T-helper 17 cell (primary cell): ENCODE measurements at regions not wholly inside any gene's neighbourhood (a gene's known extent, or its start where the extent isn't known, plus 50 kb on each side); places are given as distances from the start of the nearest gene placed in this dataset.

Source experiments
- ATAC-seq: fragments of 150-1000 bp; cut with Tn5 transposase; 2 replicates; pipeline ENCODE4 v1.10.0; 2021; ENCODE audit warnings: mild to moderate bottlenecking, moderate library complexity
- DNase-seq, 3 donors: peaks; one replicate each; pipeline versions ENCODE4 v3.0.0 to v3.0.0-alpha.2; 2020 to 2021
- H3K9me3 ChIP-seq: one replicate; pipeline ENCODE4 v1.7.0; 2013; ENCODE audit warnings: low read length, mild to moderate bottlenecking; ENCODE audit not compliant: control insufficient read depth, poor library complexity, severe bottlenecking
- H3K27ac Mint-ChIP-seq: one replicate; pipeline ENCODE4 v1.8.0; 2022; ENCODE audit warnings: mild to moderate bottlenecking, moderate library complexity, mixed read lengths
- H3K27me3 Mint-ChIP-seq: one replicate; pipeline ENCODE4 v1.8.0; 2022; ENCODE audit warnings: mixed read lengths
- H3K36me3 Mint-ChIP-seq: one replicate; pipeline ENCODE4 v1.8.0; 2022; ENCODE audit warnings: low read depth, mixed read lengths
- H3K4me1 Mint-ChIP-seq: one replicate; pipeline ENCODE4 v1.8.0; 2022; ENCODE audit warnings: mild to moderate bottlenecking, mixed read lengths
- H3K4me3 Mint-ChIP-seq: one replicate; pipeline ENCODE4 v1.8.0; 2022; ENCODE audit warnings: mild to moderate bottlenecking, moderate library complexity, mixed read lengths

DNA sequence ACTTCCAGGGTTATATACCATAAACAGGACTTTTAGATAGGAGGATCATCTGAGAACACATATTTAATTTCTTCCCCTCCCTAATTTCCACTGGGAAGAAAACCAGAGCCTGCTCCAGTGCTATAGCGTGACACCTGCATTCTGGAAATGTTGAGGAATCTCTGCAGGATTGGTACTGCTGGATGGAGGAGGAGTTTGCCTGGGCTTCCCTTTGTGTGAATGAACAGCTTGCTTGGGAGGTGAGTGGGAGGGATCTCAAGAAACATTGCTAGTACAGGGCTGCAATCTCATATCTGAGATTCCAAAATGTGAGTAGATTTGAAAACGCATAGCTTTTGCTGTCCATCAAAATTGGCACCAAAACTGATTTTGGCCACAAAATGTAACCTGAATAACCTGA is 295.9 kb upstream of the RGMA start:
- DNase-seq (no peak), ATAC-seq (no peak)
- no peaks in the 10 kb centered on the region for H3K9me3 ChIP-seq
- H3K27ac Mint-ChIP-seq, result no peak overlapping the region
- no peak overlapping the region for H3K4me3 Mint-ChIP-seq
- H3K4me1 Mint-ChIP-seq, result no peaks in the 10 kb centered on the region
- no peaks in the 10 kb centered on the region for H3K36me3 Mint-ChIP-seq
- H3K27me3 Mint-ChIP-seq, result peaks cover 12% of the 10 kb centered on the region

DNA sequence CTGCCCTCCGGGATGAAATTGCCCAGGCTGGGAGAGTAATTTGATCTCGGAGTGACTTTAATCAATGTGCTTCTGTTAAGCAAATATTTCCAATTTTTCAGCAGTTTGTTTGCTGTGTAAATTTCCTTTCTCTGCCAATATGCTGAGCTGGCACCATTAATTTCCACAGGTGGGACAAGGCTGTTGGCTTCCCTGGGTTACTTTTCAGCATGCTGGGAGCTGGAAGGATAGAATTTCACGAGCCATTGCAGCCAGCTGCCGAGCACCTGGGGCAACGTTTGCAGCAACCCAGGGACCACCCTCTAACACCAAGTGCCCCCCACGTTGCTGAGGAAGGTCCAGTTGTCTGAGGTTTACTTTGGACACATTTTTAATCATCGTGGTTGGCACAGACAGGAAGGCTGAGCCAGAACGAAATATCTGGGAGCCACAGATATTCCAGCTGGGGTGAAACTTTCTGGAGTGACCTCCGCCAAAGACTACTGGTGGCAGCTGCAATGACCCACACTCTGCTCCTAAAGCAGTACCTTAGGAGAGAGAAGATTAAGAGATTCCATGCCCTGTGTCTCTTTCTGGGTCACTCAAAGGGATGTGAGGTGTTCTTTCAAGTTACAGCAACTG is 293.3 kb upstream of the RGMA start:
- H3K27me3 Mint-ChIP-seq, result peaks cover 12% of the 10 kb centered on the region
- no peak overlapping the region for H3K4me3 Mint-ChIP-seq
- no peaks in the 10 kb centered on the region for H3K4me1 Mint-ChIP-seq
- no peaks in the 10 kb centered on the region for H3K36me3 Mint-ChIP-seq
- DNase-seq, result no peak
- no peak overlapping the region for H3K27ac Mint-ChIP-seq
- no peak for ATAC-seq
- H3K9me3 ChIP-seq, result no peaks in the 10 kb centered on the region

DNA sequence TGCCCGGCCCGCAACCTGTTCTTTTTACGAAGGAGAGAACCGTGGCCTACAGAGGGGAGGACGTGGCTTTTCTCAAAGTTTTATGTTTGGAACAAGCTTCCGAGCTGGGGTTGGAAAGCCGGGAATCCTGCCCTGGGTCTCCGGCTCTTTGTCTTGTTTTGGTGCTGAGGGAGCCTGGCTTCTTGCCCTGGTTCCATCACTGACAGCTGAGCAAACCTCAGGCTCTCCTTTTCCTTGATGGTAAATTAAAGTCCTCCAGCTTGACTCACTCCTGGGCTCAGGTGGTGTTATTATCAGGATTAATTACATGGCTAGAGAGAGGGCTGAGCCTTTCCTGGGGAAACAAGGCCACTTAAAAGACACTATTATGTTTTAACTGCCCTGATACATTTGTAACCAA is 289.5 kb upstream of the RGMA start:
- Mint-ChIP-seq H3K27me3 (peaks cover 16% of the 10 kb centered on the region), H3K4me1 (no peaks in the 10 kb centered on the region), H3K27ac (no peak overlapping the region), H3K4me3 (no peak overlapping the region), H3K36me3 (peaks cover 3% of the 10 kb centered on the region)
- DNase-seq, result no peak
- no peaks in the 10 kb centered on the region for H3K9me3 ChIP-seq
- no peak for ATAC-seq

DNA sequence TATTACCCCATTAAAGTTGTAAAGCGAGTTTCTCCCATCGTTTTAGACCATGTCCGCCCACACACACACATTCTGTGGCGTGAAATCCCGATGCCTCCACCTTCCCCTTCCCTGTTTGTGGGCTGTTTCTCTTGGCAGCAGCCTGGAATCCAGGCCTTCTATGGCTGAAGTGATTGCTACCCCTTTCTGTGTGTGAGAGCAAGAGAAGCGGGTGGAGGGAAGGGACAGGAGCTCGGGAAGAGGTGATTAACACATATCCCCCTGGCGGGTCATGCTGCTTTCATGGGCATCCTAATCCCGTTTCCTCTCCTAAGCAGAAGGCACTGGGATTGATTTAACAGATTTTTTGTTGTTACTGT is 283.8 kb upstream of the RGMA start:
- Mint-ChIP-seq H3K4me1 (no peaks in the 10 kb centered on the region), H3K27ac (no peak overlapping the region), H3K27me3 (peaks cover 21% of the 10 kb centered on the region), H3K36me3 (peaks cover 3% of the 10 kb centered on the region), H3K4me3 (no peak overlapping the region)
- DNase-seq, result no peak
- no peak for ATAC-seq
- no peaks in the 10 kb centered on the region for H3K9me3 ChIP-seq

DNA sequence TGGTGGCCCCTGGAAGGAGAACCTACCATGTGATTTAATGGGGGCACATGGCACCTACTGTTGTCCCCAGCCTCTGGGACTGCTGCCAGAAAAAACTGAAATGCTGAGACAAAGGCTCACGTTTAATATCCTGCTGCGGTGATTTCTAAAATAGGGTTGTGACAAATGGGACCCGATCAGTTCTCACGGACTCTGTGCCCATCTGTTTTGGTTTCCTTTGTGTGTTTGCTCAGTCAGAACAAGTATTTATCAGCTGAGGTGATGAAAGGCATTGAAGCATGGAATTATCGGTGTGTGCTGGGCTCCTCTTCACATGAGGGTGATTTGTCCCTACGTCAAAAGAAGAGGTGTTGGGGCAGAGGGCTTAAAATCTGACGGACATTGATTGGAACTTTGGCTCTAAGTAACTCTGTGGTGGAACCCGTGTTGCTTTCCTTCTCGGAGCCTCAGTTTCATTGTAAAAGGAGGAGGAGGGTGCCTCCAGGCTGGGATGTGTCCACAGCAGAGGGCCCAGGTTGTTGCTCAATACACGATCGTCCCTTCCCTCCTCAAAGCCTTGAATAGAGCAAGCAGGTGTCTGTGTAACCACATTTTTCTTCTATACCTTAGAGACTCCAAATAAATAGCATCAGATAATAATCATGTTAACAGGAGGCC is 283.3 kb upstream of the RGMA start:
- no peaks in the 10 kb centered on the region for H3K4me1 Mint-ChIP-seq
- ATAC-seq (no peak), DNase-seq (no peak)
- H3K4me3 Mint-ChIP-seq, result no peak overlapping the region
- no peaks in the 10 kb centered on the region for H3K9me3 ChIP-seq
- H3K27me3 Mint-ChIP-seq, result peaks cover 21% of the 10 kb centered on the region
- H3K36me3 Mint-ChIP-seq, result peaks cover 3% of the 10 kb centered on the region
- no peak overlapping the region for H3K27ac Mint-ChIP-seq

DNA sequence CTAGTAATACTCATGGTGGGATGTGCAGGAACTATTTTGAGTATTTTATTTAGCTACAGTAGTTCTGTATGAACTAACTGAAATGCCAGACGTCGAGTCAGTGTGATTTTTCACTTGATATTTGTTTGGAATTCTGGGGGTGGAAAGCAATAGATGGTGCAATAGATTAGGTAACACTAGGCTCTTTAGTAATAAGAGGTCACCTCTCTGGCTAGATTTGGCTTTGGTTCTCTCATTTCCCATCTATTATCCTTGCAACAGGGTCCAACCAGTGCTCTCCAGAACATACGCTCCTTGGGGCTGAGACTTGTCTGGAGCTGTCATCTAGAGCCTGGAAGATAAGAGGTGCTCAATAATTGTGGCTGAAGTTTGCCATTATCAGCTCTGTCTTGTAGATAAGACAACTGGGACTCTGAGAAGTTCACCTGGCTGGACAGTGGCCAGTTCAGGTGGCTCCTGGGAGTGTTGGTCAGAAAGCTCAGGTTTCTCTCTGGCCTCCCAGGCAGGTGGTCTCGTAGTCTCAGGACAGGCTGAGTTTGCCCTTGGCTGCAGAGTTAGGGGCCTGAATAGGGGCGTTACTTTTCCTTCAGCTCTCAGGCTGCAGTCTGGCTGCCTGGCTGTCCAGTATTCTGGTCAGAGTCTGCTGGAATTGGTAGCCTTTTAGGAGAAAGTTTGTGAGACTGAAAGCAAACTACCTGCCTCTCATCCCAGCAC is 277.5 kb upstream of the RGMA start:
- Mint-ChIP-seq H3K4me1 (no peaks in the 10 kb centered on the region), H3K36me3 (no peaks in the 10 kb centered on the region), H3K27ac (no peak overlapping the region), H3K4me3 (no peak overlapping the region), H3K27me3 (peaks cover 33% of the 10 kb centered on the region)
- no peaks in the 10 kb centered on the region for H3K9me3 ChIP-seq
- ATAC-seq (no peak), DNase-seq (no peak)

DNA sequence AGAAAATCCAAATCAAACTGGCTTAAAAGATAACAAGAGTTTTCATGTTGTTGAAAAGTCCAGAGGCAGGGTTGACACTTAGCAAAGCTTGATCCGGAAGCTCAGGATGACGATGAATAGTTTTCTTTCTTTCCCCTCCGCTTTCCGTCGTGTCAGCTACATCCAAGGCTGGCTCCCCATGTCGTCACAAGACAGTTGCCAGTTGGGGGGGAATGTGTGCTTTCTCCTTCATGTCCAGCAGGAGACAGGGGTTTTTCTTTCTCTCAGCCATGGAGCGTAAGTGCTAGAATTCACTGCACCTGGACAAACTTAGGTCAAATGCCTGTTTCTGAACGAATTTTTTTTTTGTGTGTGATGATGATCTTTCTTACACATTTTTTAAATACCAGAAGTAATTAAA is 273.8 kb upstream of the RGMA start:
- Mint-ChIP-seq H3K27ac (no peak overlapping the region), H3K36me3 (no peaks in the 10 kb centered on the region), H3K4me3 (no peak overlapping the region), H3K4me1 (no peaks in the 10 kb centered on the region), H3K27me3 (peaks cover 27% of the 10 kb centered on the region)
- no peaks in the 10 kb centered on the region for H3K9me3 ChIP-seq
- DNase-seq, result no peak
- ATAC-seq, result no peak

DNA sequence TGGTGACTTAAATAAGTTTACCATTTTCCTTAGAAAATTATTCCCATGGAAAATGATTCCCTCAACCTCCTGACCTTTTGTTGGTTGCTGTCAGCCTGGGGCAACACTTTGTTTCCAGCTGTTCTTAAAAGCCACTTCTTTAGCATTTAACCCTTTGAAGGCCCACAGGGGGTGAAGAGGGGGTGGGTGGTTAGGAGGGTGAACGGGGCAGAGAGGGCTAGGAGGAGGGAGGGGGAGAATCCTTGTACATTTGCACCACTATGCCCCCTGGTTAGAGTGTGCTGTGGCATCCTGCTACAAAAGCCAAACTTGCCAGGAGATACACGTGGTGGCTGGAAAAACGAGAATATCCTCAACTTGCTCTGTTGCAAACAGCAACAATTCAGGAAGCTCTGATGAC is 273.2 kb upstream of the RGMA start:
- H3K36me3 Mint-ChIP-seq, result no peaks in the 10 kb centered on the region
- no peak overlapping the region for H3K27ac Mint-ChIP-seq
- ATAC-seq, result no peak
- H3K4me1 Mint-ChIP-seq, result no peaks in the 10 kb centered on the region
- no peaks in the 10 kb centered on the region for H3K9me3 ChIP-seq
- H3K27me3 Mint-ChIP-seq, result peaks cover 27% of the 10 kb centered on the region
- H3K4me3 Mint-ChIP-seq, result no peak overlapping the region
- no peak for DNase-seq

DNA sequence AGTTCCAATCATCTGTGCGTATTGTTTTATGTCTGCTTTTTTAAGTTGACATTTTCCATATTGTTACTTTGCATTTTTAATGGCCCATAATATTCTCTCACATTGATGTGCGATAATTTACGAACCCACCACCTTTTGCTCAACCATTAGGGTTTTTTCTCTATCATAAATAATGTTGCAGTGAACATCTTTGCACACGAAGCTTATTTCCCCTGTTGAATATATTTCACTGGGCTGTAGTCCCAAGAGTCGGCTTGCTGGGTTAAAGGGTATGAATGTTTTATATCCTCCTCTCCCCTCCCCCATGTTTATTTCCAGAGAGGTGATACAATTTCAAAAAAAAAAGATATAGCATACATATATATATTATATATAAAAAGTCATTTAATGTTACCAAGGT is 272.7 kb upstream of the RGMA start:
- DNase-seq (no peak), ATAC-seq (no peak)
- H3K36me3 Mint-ChIP-seq, result no peaks in the 10 kb centered on the region
- H3K27me3 Mint-ChIP-seq, result peaks cover 27% of the 10 kb centered on the region
- no peaks in the 10 kb centered on the region for H3K9me3 ChIP-seq
- no peak overlapping the region for H3K4me3 Mint-ChIP-seq
- no peaks in the 10 kb centered on the region for H3K4me1 Mint-ChIP-seq
- H3K27ac Mint-ChIP-seq, result no peak overlapping the region

DNA sequence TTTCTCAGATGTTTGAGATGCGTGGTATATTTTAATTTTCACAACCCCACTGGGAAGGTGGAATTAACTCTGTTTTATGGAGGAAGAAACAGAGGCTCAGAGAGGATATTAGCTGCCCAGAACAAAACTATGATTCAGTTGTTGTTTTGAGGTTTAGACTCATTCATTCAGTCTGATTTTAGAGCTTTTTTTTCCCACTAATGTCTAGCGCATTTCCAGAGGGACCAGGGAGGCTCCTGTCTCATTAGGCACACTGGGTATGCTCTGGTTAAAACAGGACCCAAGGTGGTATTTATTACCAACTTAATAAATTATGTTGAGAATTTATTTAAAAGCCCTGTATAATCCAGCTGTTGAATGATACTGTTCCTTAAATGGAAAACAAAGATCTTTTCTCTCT is 272.0 kb upstream of the RGMA start:
- no peak for ATAC-seq
- H3K9me3 ChIP-seq, result no peaks in the 10 kb centered on the region
- no peak overlapping the region for H3K27ac Mint-ChIP-seq
- no peak for DNase-seq
- H3K36me3 Mint-ChIP-seq, result no peaks in the 10 kb centered on the region
- H3K4me1 Mint-ChIP-seq, result no peaks in the 10 kb centered on the region
- no peak overlapping the region for H3K4me3 Mint-ChIP-seq
- H3K27me3 Mint-ChIP-seq, result peaks cover 20% of the 10 kb centered on the region

DNA sequence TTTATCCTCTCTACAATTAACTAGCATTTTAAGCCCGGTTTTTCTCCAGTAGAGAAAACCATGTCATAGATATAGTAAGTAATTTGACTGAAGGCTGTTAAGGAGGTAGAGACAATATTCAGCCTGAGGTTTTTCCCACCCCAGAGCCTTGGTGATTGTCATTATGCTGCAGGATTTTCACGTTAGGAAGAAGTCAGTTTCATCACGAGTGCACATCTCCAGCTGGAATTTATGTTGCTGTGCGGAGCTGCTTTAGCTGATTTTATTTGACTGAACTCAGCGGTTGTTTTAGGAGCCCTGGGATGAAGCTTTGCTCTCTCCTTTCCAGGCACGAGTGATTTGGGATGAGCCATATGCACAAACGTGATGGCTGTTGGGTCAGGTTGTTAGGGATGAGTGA is 271.3 kb upstream of the RGMA start:
- ATAC-seq (no peak), DNase-seq (no peak)
- peaks cover 13% of the 10 kb centered on the region for H3K27me3 Mint-ChIP-seq
- H3K9me3 ChIP-seq, result no peaks in the 10 kb centered on the region
- no peak overlapping the region for H3K27ac Mint-ChIP-seq
- no peaks in the 10 kb centered on the region for H3K4me1 Mint-ChIP-seq
- no peaks in the 10 kb centered on the region for H3K36me3 Mint-ChIP-seq
- H3K4me3 Mint-ChIP-seq, result no peak overlapping the region

DNA sequence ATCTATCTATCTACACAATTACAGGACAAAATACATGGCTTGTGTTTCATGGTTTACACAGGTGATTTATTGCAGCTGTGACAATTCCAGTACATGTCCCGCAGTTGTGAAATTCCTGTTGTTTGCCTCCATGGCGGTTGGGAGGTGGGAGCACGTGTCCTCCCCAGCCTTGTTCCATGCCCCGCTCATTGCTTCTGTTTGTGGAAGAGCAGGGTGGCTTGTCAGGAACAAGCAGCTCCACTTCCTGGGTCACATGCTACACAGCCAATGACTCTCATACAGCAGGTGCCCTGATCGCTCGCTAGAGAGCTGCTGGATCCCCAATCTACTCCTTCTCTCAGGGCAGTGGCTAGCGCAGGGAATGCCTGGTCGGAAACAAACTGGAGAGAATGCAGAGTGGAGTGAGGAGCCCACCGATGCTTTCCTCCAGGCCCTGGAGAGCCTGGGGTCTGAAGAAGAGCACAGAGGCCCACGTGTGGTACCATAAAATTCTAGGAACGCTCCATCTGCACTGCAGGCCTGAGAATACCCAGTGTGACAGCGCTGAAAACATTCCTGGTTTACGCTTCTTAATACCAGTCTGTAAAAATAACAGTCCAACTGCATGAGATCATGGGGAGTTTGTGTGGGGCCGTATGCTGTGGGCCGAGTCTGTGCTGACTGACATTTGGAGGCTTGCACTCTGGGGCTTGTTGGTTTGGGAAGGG is 270.6 kb upstream of the RGMA start:
- no peaks in the 10 kb centered on the region for H3K9me3 ChIP-seq
- peaks cover 6% of the 10 kb centered on the region for H3K27me3 Mint-ChIP-seq
- no peak for ATAC-seq
- H3K27ac Mint-ChIP-seq, result no peak overlapping the region
- H3K4me1 Mint-ChIP-seq, result no peaks in the 10 kb centered on the region
- DNase-seq, result no peak
- H3K36me3 Mint-ChIP-seq, result no peaks in the 10 kb centered on the region
- no peak overlapping the region for H3K4me3 Mint-ChIP-seq

DNA sequence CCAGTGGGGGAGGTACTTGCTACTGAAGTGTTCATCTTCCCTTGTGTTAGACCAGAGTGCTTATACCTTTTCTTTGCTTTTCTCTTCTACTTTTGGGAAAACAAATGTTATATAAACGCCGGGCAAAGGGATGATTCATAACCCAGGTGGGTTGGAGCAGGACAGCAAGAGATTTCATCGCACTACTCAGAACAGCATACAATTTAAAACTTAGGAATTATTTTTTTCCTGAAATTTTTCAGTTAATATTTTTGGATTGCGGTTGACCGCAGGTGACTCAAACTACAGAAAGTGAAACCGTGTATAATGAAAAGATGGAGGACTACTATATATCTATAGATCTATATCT is 270.0 kb upstream of the RGMA start:
- Mint-ChIP-seq H3K27ac (no peak overlapping the region), H3K36me3 (no peaks in the 10 kb centered on the region), H3K27me3 (peaks cover under 1% of the 10 kb centered on the region), H3K4me1 (no peaks in the 10 kb centered on the region), H3K4me3 (no peak overlapping the region)
- DNase-seq (no peak), ATAC-seq (no peak)
- no peaks in the 10 kb centered on the region for H3K9me3 ChIP-seq
